ENCODE measurements at regions not wholly inside any gene's neighbourhood (a gene's known extent, or its start where the extent isn't known, plus 50 kb on each side); places are given as distances from the start of the nearest gene placed in this dataset.

DNA sequence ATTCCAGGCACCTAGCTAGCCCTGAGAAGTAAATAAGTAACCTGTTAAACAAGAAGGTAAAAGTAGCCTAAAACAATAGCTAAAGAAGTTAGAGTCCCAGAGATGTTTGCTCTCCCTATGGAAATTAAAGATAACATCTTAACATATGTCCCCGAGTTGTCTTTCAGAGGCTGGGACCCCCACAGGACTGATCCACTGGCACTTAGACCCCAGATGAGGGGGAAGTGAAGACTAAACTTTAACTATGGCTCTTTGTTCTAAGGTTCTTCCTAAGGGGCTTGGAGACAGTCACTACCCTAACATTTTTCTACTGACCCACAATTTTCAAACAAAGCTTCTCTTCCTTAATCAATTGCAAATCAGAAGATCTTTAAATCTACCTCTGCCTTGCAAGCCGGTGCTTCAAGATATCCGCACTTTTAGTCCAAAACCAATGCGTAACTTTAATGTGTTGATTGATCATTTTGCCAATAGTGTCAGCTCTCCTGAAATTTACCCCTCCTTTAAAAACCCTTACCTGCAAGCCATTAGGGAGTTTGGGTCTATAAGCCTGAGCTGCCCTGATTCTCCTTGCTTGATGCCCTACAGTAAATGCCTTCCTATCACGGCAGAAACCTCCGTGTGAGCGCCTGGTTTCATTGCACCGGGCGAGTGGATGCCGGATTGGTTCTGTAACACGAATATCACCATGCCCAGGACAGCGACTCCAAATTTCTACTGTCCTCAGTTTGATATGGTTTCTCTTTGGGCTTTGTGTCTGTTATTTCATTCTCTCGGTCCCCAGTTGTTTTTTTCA is 404.4 kb downstream of the SIPA1L2 start:
- no peak for TF ChIP-seq POLR2AphosphoS5 (IDR thresholded peaks at IDR 0.05; ENCODE audit: low read depth, low read length)
- TF ChIP-seq, protein P1, sequence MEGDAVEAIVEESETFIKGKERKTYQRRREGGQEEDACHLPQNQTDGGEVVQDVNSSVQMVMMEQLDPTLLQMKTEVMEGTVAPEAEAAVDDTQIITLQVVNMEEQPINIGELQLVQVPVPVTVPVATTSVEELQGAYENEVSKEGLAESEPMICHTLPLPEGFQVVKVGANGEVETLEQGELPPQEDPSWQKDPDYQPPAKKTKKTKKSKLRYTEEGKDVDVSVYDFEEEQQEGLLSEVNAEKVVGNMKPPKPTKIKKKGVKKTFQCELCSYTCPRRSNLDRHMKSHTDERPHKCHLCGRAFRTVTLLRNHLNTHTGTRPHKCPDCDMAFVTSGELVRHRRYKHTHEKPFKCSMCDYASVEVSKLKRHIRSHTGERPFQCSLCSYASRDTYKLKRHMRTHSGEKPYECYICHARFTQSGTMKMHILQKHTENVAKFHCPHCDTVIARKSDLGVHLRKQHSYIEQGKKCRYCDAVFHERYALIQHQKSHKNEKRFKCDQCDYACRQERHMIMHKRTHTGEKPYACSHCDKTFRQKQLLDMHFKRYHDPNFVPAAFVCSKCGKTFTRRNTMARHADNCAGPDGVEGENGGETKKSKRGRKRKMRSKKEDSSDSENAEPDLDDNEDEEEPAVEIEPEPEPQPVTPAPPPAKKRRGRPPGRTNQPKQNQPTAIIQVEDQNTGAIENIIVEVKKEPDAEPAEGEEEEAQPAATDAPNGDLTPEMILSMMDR (IDR thresholded peaks at IDR 0.05): no peak
- TF ChIP-seq, protein P2, sequence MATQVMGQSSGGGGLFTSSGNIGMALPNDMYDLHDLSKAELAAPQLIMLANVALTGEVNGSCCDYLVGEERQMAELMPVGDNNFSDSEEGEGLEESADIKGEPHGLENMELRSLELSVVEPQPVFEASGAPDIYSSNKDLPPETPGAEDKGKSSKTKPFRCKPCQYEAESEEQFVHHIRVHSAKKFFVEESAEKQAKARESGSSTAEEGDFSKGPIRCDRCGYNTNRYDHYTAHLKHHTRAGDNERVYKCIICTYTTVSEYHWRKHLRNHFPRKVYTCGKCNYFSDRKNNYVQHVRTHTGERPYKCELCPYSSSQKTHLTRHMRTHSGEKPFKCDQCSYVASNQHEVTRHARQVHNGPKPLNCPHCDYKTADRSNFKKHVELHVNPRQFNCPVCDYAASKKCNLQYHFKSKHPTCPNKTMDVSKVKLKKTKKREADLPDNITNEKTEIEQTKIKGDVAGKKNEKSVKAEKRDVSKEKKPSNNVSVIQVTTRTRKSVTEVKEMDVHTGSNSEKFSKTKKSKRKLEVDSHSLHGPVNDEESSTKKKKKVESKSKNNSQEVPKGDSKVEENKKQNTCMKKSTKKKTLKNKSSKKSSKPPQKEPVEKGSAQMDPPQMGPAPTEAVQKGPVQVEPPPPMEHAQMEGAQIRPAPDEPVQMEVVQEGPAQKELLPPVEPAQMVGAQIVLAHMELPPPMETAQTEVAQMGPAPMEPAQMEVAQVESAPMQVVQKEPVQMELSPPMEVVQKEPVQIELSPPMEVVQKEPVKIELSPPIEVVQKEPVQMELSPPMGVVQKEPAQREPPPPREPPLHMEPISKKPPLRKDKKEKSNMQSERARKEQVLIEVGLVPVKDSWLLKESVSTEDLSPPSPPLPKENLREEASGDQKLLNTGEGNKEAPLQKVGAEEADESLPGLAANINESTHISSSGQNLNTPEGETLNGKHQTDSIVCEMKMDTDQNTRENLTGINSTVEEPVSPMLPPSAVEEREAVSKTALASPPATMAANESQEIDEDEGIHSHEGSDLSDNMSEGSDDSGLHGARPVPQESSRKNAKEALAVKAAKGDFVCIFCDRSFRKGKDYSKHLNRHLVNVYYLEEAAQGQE (IDR thresholded peaks at IDR 0.05; ENCODE audit: insufficient read depth in 1 of 2, low read depth in 2 of 2, low read length in 1 of 2): no peak
- TF ChIP-seq TCF7L2 (IDR thresholded peaks at IDR 0.05; ENCODE audit: low read depth, low read length): no peak
